Right lobe of liver (tissue), 4 donors: ENCODE measurements at regions not wholly inside any gene's neighbourhood (a gene's known extent, or its start where the extent isn't known, plus 50 kb on each side); places are given as distances from the start of the nearest gene placed in this dataset.

ENCODE experiments used
- POLR2A ChIP-seq: fragments of 450-650 bp; IDR thresholded peaks from one replicate; pipeline ENCODE4 v1.6.1; 2017; ENCODE audit warnings: antibody characterized with exemption, mild to moderate bottlenecking
- TF ChIP-seq, protein P1 (sequence below), 4 donors: fragments of 200-600 bp in 3 of 4; fragments of 450-650 bp in 1 of 4; IDR thresholded peaks; one replicate each; pipeline versions ENCODE4 v1.5.1 to v1.8.0; 2016 to 2022; ENCODE audit warnings: antibody characterized with exemption in 4 of 4, mild to moderate bottlenecking in 2 of 4
- donor health status: DM: no; HTN: no; CAD: no.
- donor health status: DM: no; HTN: no; CAD: no.
- donor health status: DM: no; HTN: yes; CAD: no.

DNA sequence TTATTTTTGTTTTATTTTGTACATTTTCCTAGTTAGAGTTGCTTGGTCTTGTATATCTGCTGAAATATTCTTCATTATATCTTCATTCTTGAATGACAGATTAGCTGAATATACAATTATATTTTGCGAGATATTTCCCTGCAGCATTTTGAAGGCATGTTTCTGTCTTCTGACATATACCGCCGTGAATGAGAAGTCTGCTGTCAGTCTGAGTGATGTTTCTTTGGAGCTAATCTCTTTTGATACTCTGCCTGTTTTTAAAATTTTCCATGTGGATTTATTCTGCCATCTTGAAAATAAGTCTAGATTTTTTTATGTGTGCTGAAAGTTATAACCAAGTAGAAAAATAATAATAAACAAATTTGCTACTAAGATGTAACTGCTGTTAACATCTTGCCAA, 148.5 kb downstream of the MAGEC1 start:
- TF ChIP-seq, protein P1, sequence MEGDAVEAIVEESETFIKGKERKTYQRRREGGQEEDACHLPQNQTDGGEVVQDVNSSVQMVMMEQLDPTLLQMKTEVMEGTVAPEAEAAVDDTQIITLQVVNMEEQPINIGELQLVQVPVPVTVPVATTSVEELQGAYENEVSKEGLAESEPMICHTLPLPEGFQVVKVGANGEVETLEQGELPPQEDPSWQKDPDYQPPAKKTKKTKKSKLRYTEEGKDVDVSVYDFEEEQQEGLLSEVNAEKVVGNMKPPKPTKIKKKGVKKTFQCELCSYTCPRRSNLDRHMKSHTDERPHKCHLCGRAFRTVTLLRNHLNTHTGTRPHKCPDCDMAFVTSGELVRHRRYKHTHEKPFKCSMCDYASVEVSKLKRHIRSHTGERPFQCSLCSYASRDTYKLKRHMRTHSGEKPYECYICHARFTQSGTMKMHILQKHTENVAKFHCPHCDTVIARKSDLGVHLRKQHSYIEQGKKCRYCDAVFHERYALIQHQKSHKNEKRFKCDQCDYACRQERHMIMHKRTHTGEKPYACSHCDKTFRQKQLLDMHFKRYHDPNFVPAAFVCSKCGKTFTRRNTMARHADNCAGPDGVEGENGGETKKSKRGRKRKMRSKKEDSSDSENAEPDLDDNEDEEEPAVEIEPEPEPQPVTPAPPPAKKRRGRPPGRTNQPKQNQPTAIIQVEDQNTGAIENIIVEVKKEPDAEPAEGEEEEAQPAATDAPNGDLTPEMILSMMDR (IDR thresholded peaks at IDR 0.05): no peak
- no peak for TF ChIP-seq POLR2A
